ENCODE measurements at regions not wholly inside any gene's neighbourhood (a gene's known extent, or its start where the extent isn't known, plus 50 kb on each side); places are given as distances from the start of the nearest gene placed in this dataset.

DNA sequence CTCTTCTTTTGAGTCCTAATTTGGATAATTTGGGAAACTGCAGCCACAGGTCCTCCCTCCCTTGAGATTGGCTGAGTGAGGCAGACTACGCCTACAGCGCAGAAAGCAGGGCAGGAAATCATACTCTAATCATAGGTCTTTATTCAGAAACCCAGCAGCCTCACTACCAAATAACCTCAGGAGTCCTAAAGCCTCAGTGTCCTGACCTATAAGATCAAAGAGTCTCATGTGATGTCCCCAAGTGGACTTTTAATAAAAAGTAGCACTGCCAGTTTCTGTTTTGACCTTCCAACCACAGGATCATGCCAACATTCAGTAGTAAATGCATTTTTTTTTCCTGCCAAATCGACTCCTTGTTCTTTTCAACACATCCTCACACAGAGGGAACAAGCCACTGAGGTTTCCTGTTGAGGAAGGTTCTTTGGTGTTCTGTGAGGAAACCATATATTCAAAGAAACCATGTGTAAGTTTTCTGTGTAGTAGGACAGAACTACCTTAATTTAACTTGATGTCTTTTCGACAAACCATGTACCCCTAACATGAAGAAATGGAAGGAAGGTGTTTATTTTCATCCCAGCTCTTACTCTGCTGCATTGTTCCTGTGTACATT is 72.2 kb downstream of the VCPKMT start:
- no peaks in the 10 kb centered on the region for H3K27me3 ChIP-seq
- H3K4me1 ChIP-seq = peaks cover 51% of the 10 kb centered on the region
- no peak for DNase-seq (ENCODE audit: extremely low spot score in 2 of 2)
- intact Hi-C loops (cut with DNase I) = no loop called here
- no peak overlapping the region for H3K4me3 ChIP-seq
- H3K36me3 ChIP-seq = no peaks in the 10 kb centered on the region
- H3K9me3 ChIP-seq = no peaks in the 10 kb centered on the region
- TF ChIP-seq CTCF (IDR thresholded peaks at IDR 0.05) = no peak
- peak in 1 of 2 donors; percentile 19 for TF ChIP-seq POLR2AphosphoS5 (IDR thresholded peaks at IDR 0.05; ENCODE audit: insufficient read depth in 1 of 2, low read depth in 1 of 2)
- H3K27ac ChIP-seq = peak overlapping the region; percentile 67

DNA sequence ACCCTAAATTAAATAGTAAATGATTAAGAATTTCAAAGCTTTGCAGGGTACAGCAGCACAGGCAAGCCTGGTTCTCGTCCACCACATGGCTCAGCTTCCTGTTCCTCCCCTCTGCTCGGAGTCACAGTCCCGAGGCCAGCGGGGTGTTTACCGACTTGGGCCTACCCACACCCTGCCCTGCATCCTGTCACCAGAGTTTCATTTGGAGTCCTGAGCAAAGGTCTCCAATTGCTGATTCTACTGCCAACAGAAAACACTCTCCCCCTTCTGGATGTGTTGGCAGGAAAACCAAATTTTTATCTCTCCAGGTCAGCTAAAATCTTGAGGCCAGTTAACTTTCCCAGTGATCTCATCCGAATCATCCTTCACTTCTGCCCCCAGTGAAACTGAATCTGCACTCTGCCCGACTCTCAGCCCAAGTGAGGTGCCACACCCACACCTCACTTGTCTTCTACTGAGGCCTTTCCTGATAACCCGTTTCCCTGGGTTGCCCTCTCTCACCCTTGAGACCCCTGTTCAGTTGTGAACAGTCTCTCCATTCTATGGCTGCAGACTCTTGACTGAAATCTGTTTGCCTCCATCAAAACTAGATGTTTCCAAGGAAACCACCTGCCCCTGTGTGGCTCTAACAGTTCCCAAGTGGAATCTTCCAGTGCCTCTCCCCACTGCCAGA is 71.2 kb downstream of the VCPKMT start:
- no peaks in the 10 kb centered on the region for H3K36me3 ChIP-seq
- no peaks in the 10 kb centered on the region for H3K9me3 ChIP-seq
- peaks cover 41% of the 10 kb centered on the region for H3K4me1 ChIP-seq
- H3K27me3 ChIP-seq = no peaks in the 10 kb centered on the region
- DNase-seq (ENCODE audit: extremely low spot score in 2 of 2) = no peak
- TF ChIP-seq CTCF (IDR thresholded peaks at IDR 0.05) (no peak), POLR2A (IDR thresholded peaks at IDR 0.05) (no peak), POLR2AphosphoS5 (IDR thresholded peaks at IDR 0.05; ENCODE audit: insufficient read depth in 1 of 2, low read depth in 1 of 2) (peak; percentile 70 to 93)
- H3K4me3 ChIP-seq = no peak overlapping the region
- H3K27ac ChIP-seq = peak overlapping the region; percentile 67
- intact Hi-C loops (cut with DNase I) = no loop called here

DNA sequence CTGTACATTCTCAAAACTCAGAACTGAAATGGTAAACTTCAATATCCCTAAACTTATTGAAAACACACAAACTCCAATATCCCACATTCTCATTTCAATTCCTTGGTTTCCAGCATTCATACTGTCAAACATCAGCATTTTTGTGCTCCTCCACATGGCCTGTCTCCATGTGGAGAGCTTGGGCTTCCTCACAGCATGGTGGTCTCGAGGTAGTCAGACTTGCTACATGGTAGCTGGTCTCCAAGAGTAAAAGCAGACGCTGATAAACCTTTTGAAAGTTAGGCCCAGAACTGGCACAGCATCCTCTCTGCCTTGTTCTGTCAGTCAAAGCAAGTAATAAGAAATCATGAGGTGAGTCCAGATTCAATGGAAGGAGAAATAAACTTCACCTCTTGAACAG is 70.5 kb downstream of the VCPKMT start:
- no peak for DNase-seq (ENCODE audit: extremely low spot score in 2 of 2)
- Histone ChIP-seq H3K4me1 (peaks cover 34% of the 10 kb centered on the region), H3K27ac (peak overlapping the region; percentile 67), H3K36me3 (no peaks in the 10 kb centered on the region), H3K9me3 (no peaks in the 10 kb centered on the region), H3K4me3 (no peak overlapping the region), H3K27me3 (no peaks in the 10 kb centered on the region)
- intact Hi-C loops (cut with DNase I) = no loop called here
- TF ChIP-seq POLR2A (IDR thresholded peaks at IDR 0.05) = no peak
- no peak for TF ChIP-seq CTCF (IDR thresholded peaks at IDR 0.05)
- TF ChIP-seq POLR2AphosphoS5 (IDR thresholded peaks at IDR 0.05; ENCODE audit: insufficient read depth in 1 of 2, low read depth in 1 of 2) = no peak

GRCh38 chr14:50047274-50047676 is 69.1 kb downstream of the VCPKMT start:
- DNase-seq (ENCODE audit: extremely low spot score in 2 of 2) = no peak
- H3K9me3 ChIP-seq = no peaks in the 10 kb centered on the region
- peaks cover 26% of the 10 kb centered on the region for H3K4me1 ChIP-seq
- H3K27ac ChIP-seq = peak overlapping the region; percentile 67
- H3K27me3 ChIP-seq = no peaks in the 10 kb centered on the region
- no peak overlapping the region for H3K4me3 ChIP-seq
- intact Hi-C loops (cut with DNase I) = no loop called here
- H3K36me3 ChIP-seq = no peaks in the 10 kb centered on the region
- TF ChIP-seq CTCF (IDR thresholded peaks at IDR 0.05) = no peak
- no peak for TF ChIP-seq POLR2A (IDR thresholded peaks at IDR 0.05)
- peak in 1 of 2 donors; percentile 41 for TF ChIP-seq POLR2AphosphoS5 (IDR thresholded peaks at IDR 0.05; ENCODE audit: insufficient read depth in 1 of 2, low read depth in 1 of 2)

GRCh38 chr14:50049093-50049492 is 67.3 kb downstream of the VCPKMT start:
- no peaks in the 10 kb centered on the region for H3K9me3 ChIP-seq
- TF ChIP-seq POLR2AphosphoS5 (IDR thresholded peaks at IDR 0.05; ENCODE audit: insufficient read depth in 1 of 2, low read depth in 1 of 2) = no peak
- no peak for TF ChIP-seq CTCF (IDR thresholded peaks at IDR 0.05)
- no peak for TF ChIP-seq POLR2A (IDR thresholded peaks at IDR 0.05)
- intact Hi-C loops (cut with DNase I) = no loop called here
- no peak overlapping the region for H3K27ac ChIP-seq
- no peaks in the 10 kb centered on the region for H3K27me3 ChIP-seq
- no peaks in the 10 kb centered on the region for H3K36me3 ChIP-seq
- H3K4me1 ChIP-seq = peaks cover 19% of the 10 kb centered on the region
- no peak for DNase-seq (ENCODE audit: extremely low spot score in 2 of 2)
- no peak overlapping the region for H3K4me3 ChIP-seq

All from vagina (tissue), 2 donors.